K562 (cell line): ENCODE measurements at regions not wholly inside any gene's neighbourhood (a gene's known extent, or its start where the extent isn't known, plus 50 kb on each side); places are given as distances from the start of the nearest gene placed in this dataset.
A peak's percentile ranks its signal among the peaks of the same experiment; 100 is the strongest.

Experiments used
- ATAC-seq: fragments of 200-7000 bp; cut with Tn5 transposase; 3 replicates; pipeline ENCODE4 v1.9.1; 2020; ENCODE audit warnings: moderate library complexity
- BruUV-seq: library from RNA; stranded (reverse); fragments of 400-500 nt; replicated peaks from 2 replicates; lab custom pipeline; 2021; lab: Mats Ljungman, UMichigan
- CTCF ChIA-PET: fragments of 300-600 bp; formaldehyde crosslinking; extraction: SDS; loops from one replicate; lab custom pipeline; 2021; ENCODE audit warnings: low intra/inter-chr PET ratio; lab: Yijun Ruan, JAX
- POLR2A ChIA-PET: fragments of 300-600, 350-650 bp; sonication (Branson Sonifier 250); formaldehyde crosslinking; extraction: SDS; loops from one replicate; lab custom pipeline; 2021; ENCODE audit warnings: antibody characterized with exemption, inconsistent platforms; lab: Yijun Ruan, JAX
- DNase-seq, 4 experiments: peaks; one replicate each; pipeline versions ENCODE4 v3.0.0 to v3.0.0-alpha.2; 2011 to 2018; ENCODE audit warnings: low spot score in 3 of 4, mixed read lengths in 3 of 4; ENCODE audit errors: extremely low read depth in 1 of 4
- FAIRE-seq: peaks from 2 replicates; lab custom pipeline; 2011; peaks lifted over from hg19 to GRCh38; lab: Jason Lieb, UNC
- H2AFZ ChIP-seq: 2 replicates; pipeline ENCODE4 v1.6.0; 2011; ENCODE audit warnings: low read depth, low read length, control low read depth, inconsistent platforms
- H3K27ac ChIP-seq: fragments of 200-600 bp; 3 replicates; pipeline ENCODE4 v1.8.0; 2011; ENCODE audit warnings: low read depth, mild to moderate bottlenecking, control low read depth, inconsistent platforms, low read length, moderate library complexity, mixed read lengths; ENCODE audit errors: extremely low read depth
- H3K27me3 ChIP-seq, 2 experiments: fragments of 300-600 bp in 1 of 2; 2 replicates in 1 of 2; 3 replicates in 1 of 2; pipeline versions ENCODE4 v1.6.0 to v1.8.0; 2011; ENCODE audit warnings: inconsistent platforms in 2 of 2, low read length in 2 of 2, mild to moderate bottlenecking in 1 of 2, mixed read lengths in 1 of 2, moderate library complexity in 1 of 2; ENCODE audit not compliant: control insufficient read depth in 2 of 2, insufficient read depth in 2 of 2
- H3K36me3 ChIP-seq: fragments of 300-600 bp; 3 replicates; pipeline ENCODE4 v1.8.0; 2011; ENCODE audit warnings: mild to moderate bottlenecking, low read length, inconsistent platforms; ENCODE audit not compliant: control insufficient read depth, insufficient read depth
- H3K4me1 ChIP-seq, 2 experiments: fragments of 200-600 bp in 1 of 2; replicated peaks in 1 of 2; 2 replicates in 1 of 2; 3 replicates in 1 of 2; pipeline versions ENCODE4 v1.5.1 to v1.8.0; 2011; ENCODE audit warnings: inconsistent platforms in 2 of 2, low read length in 2 of 2, mild to moderate bottlenecking in 1 of 2, mixed read lengths in 1 of 2, moderate library complexity in 1 of 2; ENCODE audit not compliant: control insufficient read depth in 2 of 2, insufficient read depth in 2 of 2
- H3K4me2 ChIP-seq: 2 replicates; pipeline ENCODE4 v1.6.1; 2011; ENCODE audit warnings: low read length, control low read depth, inconsistent platforms, mixed read lengths; ENCODE audit not compliant: insufficient read depth
- H3K4me3 ChIP-seq: fragments of 200-600 bp; sonication (generic), shearing (Covaris generic); 2 replicates; pipeline ENCODE4 v1.5.1; 2016; ENCODE audit warnings: control low read depth, inconsistent platforms
- H3K79me2 ChIP-seq: fragments of 200-600 bp; 3 replicates; pipeline ENCODE4 v1.8.0; 2011; ENCODE audit warnings: low read length, inconsistent platforms; ENCODE audit not compliant: control insufficient read depth, insufficient read depth
- H3K9ac ChIP-seq, 2 experiments: 2 replicates each; pipeline versions ENCODE4 v1.6.0 to v1.6.1; 2011; ENCODE audit warnings: low read depth in 2 of 2, low read length in 2 of 2, control low read depth in 1 of 2, inconsistent platforms in 1 of 2, mild to moderate bottlenecking in 1 of 2, mixed read lengths in 1 of 2; ENCODE audit not compliant: insufficient read depth in 1 of 2
- H3K9me1 ChIP-seq: one replicate; pipeline ENCODE4 v1.6.0; 2011; ENCODE audit warnings: inconsistent platforms, mild to moderate bottlenecking, low read length, moderate library complexity; ENCODE audit not compliant: control insufficient read depth, insufficient read depth
- H3K9me3 ChIP-seq: replicated peaks from 2 replicates; pipeline ENCODE4 v1.5.1; 2011; ENCODE audit warnings: low read depth, low read length, inconsistent platforms; ENCODE audit not compliant: control insufficient read depth, insufficient read depth
- H4K20me1 ChIP-seq: replicated peaks from 2 replicates; pipeline ENCODE4 v1.6.1; 2011; ENCODE audit warnings: low read length, inconsistent platforms, mixed read lengths; ENCODE audit not compliant: control insufficient read depth, insufficient read depth
- CXXC5 ChIP-seq: fragments of 250-450 bp; sonication (Bioruptor Pico); IDR thresholded peaks from 2 replicates; pipeline ENCODE4 v1.8.0; 2022; ENCODE audit warnings: inconsistent platforms, mild to moderate bottlenecking, moderate library complexity
- GTF2F1 ChIP-seq: IDR thresholded peaks from 2 replicates; pipeline ENCODE4 v1.6.1; 2011; ENCODE audit warnings: low read depth, low read length, improper control_type of control experiment
- NFIC ChIP-seq: fragments of 450-650 bp; IDR thresholded peaks from 2 replicates; pipeline ENCODE4 v1.6.1; 2017; ENCODE audit warnings: mild to moderate bottlenecking, inconsistent platforms
- SIX5 ChIP-seq, 2 experiments: IDR thresholded peaks; 2 replicates each; pipeline ENCODE4 v1.6.1; 2011; ENCODE audit warnings: low read length in 2 of 2, borderline replicate concordance in 1 of 2, low read depth in 1 of 2, mild to moderate bottlenecking in 1 of 2, moderate library complexity in 1 of 2; ENCODE audit not compliant: insufficient read depth in 1 of 2
- SMAD2 ChIP-seq: fragments of 150-350 bp; IDR thresholded peaks from 2 replicates; pipeline ENCODE4 v1.6.1; 2014; ENCODE audit warnings: low read depth, mild to moderate bottlenecking, low read length
- XRCC4 ChIP-seq: IDR thresholded peaks from one replicate; pipeline ENCODE4 v1.6.1; 2011; ENCODE audit not compliant: insufficient read depth, insufficient read length; ENCODE audit errors: extremely low read depth
- ZNF124 ChIP-seq: sonication (generic); formaldehyde crosslinking; IDR thresholded peaks from 2 replicates; pipeline ENCODE4 v1.8.1; 2022; ENCODE audit warnings: missing genetic modification reagents
- ZNF140 ChIP-seq: fragments of 250-450 bp; sonication (Bioruptor Pico); IDR thresholded peaks from 2 replicates; pipeline ENCODE4 v1.8.0; 2021; ENCODE audit warnings: moderate library complexity, mild to moderate bottlenecking, inconsistent platforms
- ZNF175 ChIP-seq: fragments of 200-800 bp; sonication (Bioruptor generic); IDR thresholded peaks from 2 replicates; pipeline ENCODE4 v1.6.1; 2016; ENCODE audit warnings: low read depth, mild to moderate bottlenecking, missing genetic modification characterization, missing compliant biosample characterization
- ZNF217 ChIP-seq: sonication (generic); formaldehyde crosslinking; IDR thresholded peaks from 2 replicates; pipeline ENCODE4 v1.8.0; 2022; ENCODE audit warnings: mild to moderate bottlenecking, missing genetic modification reagents
- WGBS: fragments of 100-300 bp; shearing (Covaris generic); methylation state at CpG from one replicate; pipeline ENCODE4 v1.1.6; 2016; ENCODE audit warnings: low coverage, mixed read lengths; ENCODE audit not compliant: insufficient coverage; ENCODE audit errors: missing lambda C conversion rate; 5-methylcytosine and 5-hydroxymethylcytosine counted together
- in situ Hi-C: fragments of 300-500 bp; cut with MboI; formaldehyde crosslinking; loops from 4 replicates; pipeline ENCODE4 v1.15.0; 2018; ENCODE audit warnings: inconsistent platforms, mixed read lengths
- intact Hi-C: fragments of 100-400 bp; cut with micrococcal nuclease; formaldehyde crosslinking; loops from 2 replicates; pipeline ENCODE4 v1.14.2; 2022
- TF ChIP-seq, protein P1 (sequence below): sonication (generic); formaldehyde crosslinking; IDR thresholded peaks from 2 replicates; pipeline ENCODE4 v1.9.0; 2022; ENCODE audit warnings: mild to moderate bottlenecking, missing genetic modification reagents
- TF ChIP-seq, protein P2 (sequence below): fragments of 450-650 bp; formaldehyde crosslinking; IDR thresholded peaks from 2 replicates; pipeline ENCODE4 v1.4.0; 2020; ENCODE audit warnings: mild to moderate bottlenecking
- TF ChIP-seq, protein P3 (sequence below): sonication (generic); formaldehyde crosslinking; IDR thresholded peaks from 2 replicates; pipeline ENCODE4 v1.8.1; 2023; ENCODE audit warnings: missing genetic modification reagents, mild to moderate bottlenecking, borderline replicate concordance
- TF ChIP-seq, protein P4 (sequence below): fragments of 450-650 bp; formaldehyde crosslinking; conservative IDR thresholded peaks from 2 replicates; pipeline ENCODE4 v1.4.0; 2022; ENCODE audit warnings: mild to moderate bottlenecking, missing genetic modification characterization

DNA sequence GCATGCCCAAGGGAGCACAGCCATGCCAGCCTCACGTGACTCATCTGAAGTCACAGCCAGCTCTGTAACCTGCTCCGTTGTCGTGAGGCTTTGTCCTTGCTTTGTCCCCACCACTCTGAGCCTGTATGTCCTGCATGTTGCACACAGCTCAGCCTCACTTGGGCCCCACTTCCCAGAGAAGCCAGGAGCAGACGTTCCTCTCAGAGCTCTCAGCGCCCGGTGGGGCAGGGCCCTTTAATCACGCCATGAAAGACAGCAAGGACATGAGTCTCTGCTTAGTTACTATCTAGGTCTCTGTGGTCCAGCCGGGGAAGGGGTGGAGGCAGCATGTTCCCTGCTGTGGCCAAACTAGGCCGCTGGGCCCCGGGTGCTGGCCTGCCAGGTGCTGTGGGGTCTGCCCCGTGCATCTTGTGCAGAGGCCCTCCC is 127.4 kb upstream of the FAM20C start:
- POLR2A ChIA-PET: no interaction called here
- Histone ChIP-seq H3K36me3 (no peaks in the 10 kb centered on the region), H3K79me2 (no peaks in the 10 kb centered on the region), H2AFZ (no peak overlapping the region), H3K4me1 (no peaks in the 10 kb centered on the region; a peak in 1 of 5 replicates), H3K9me3 (0 out of 2 replicates have a peak, but pooled peaks cover 2% of the 10 kb centered on the region), H3K27ac (no peak overlapping the region), H3K4me2 (no peak overlapping the region), H3K27me3 (peaks cover 49 to 85% of the 10 kb centered on the region in 2 experiments), H3K4me3 (no peak overlapping the region), H3K9me1 (no peaks in the 10 kb centered on the region), H4K20me1 (peaks cover 4% of the 10 kb centered on the region; the same call in 1 of the 2 replicates), H3K9ac (no peak overlapping the region)
- DNase-seq (no peak), FAIRE-seq (no peak), ATAC-seq (no peak)
- intact Hi-C loops (no loop called here), in situ Hi-C loops (no loop called here)
- WGBS: 3% methylated on average over 11 of the region's 11 CpGs
- BruUV-seq: no TSS peak
- CTCF ChIA-PET: no interaction called here
- TF ChIP-seq ZNF124 (CRISPR knock-in tag): no peak
- TF ChIP-seq XRCC4: no peak
- no peak for TF ChIP-seq GTF2F1
- TF ChIP-seq SMAD2: no peak
- TF ChIP-seq, protein P1, sequence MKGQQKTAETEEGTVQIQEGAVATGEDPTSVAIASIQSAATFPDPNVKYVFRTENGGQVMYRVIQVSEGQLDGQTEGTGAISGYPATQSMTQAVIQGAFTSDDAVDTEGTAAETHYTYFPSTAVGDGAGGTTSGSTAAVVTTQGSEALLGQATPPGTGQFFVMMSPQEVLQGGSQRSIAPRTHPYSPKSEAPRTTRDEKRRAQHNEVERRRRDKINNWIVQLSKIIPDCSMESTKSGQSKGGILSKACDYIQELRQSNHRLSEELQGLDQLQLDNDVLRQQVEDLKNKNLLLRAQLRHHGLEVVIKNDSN (CRISPR knock-in tag): peak; percentile 57
- TF ChIP-seq, protein P2, sequence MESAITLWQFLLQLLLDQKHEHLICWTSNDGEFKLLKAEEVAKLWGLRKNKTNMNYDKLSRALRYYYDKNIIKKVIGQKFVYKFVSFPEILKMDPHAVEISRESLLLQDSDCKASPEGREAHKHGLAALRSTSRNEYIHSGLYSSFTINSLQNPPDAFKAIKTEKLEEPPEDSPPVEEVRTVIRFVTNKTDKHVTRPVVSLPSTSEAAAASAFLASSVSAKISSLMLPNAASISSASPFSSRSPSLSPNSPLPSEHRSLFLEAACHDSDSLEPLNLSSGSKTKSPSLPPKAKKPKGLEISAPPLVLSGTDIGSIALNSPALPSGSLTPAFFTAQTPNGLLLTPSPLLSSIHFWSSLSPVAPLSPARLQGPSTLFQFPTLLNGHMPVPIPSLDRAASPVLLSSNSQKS: no peak
- no peak for TF ChIP-seq ZNF175
- TF ChIP-seq, protein P3, sequence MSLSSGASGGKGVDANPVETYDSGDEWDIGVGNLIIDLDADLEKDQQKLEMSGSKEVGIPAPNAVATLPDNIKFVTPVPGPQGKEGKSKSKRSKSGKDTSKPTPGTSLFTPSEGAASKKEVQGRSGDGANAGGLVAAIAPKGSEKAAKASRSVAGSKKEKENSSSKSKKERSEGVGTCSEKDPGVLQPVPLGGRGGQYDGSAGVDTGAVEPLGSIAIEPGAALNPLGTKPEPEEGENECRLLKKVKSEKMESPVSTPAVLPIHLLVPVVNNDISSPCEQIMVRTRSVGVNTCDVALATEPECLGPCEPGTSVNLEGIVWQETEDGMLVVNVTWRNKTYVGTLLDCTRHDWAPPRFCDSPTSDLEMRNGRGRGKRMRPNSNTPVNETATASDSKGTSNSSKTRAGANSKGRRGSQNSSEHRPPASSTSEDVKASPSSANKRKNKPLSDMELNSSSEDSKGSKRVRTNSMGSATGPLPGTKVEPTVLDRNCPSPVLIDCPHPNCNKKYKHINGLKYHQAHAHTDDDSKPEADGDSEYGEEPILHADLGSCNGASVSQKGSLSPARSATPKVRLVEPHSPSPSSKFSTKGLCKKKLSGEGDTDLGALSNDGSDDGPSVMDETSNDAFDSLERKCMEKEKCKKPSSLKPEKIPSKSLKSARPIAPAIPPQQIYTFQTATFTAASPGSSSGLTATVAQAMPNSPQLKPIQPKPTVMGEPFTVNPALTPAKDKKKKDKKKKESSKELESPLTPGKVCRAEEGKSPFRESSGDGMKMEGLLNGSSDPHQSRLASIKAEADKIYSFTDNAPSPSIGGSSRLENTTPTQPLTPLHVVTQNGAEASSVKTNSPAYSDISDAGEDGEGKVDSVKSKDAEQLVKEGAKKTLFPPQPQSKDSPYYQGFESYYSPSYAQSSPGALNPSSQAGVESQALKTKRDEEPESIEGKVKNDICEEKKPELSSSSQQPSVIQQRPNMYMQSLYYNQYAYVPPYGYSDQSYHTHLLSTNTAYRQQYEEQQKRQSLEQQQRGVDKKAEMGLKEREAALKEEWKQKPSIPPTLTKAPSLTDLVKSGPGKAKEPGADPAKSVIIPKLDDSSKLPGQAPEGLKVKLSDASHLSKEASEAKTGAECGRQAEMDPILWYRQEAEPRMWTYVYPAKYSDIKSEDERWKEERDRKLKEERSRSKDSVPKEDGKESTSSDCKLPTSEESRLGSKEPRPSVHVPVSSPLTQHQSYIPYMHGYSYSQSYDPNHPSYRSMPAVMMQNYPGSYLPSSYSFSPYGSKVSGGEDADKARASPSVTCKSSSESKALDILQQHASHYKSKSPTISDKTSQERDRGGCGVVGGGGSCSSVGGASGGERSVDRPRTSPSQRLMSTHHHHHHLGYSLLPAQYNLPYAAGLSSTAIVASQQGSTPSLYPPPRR: no peak
- TF ChIP-seq ZNF140 (CRISPR knock-in tag): no peak
- no peak for TF ChIP-seq SIX5 (IDR thresholded peaks at IDR 0.05; ENCODE audit: borderline replicate concordance in 1 of 2, insufficient read depth in 1 of 2, low read depth in 1 of 2, low read length in 2 of 2)
- TF ChIP-seq, protein P4, sequence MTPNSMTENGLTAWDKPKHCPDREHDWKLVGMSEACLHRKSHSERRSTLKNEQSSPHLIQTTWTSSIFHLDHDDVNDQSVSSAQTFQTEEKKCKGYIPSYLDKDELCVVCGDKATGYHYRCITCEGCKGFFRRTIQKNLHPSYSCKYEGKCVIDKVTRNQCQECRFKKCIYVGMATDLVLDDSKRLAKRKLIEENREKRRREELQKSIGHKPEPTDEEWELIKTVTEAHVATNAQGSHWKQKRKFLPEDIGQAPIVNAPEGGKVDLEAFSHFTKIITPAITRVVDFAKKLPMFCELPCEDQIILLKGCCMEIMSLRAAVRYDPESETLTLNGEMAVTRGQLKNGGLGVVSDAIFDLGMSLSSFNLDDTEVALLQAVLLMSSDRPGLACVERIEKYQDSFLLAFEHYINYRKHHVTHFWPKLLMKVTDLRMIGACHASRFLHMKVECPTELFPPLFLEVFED (CRISPR knock-in tag): no peak
- no peak for TF ChIP-seq ZNF217 (CRISPR knock-in tag)
- TF ChIP-seq CXXC5 (CRISPR knock-in tag): no peak
- TF ChIP-seq NFIC: no peak
